ENCODE measurements at regions not wholly inside any gene's neighbourhood (a gene's known extent, or its start where the extent isn't known, plus 50 kb on each side); places are given as distances from the start of the nearest gene placed in this dataset.
"Not testable (repeated sequence)": the region's sequence is repeated elsewhere in the genome, so short reads cannot be mapped to it uniquely, and the experiment has no call there.

GRCh38 chr4:71905594-71905993 lies 121.7 kb upstream of the GC start:
- TF ChIP-seq CTCF, POLR2A (IDR thresholded peaks at IDR 0.05): not testable (repeated sequence)

All from heart left ventricle (tissue), 13 donors.